WTC11 (cell line): ENCODE measurements at regions not wholly inside any gene's neighbourhood (a gene's known extent, or its start where the extent isn't known, plus 50 kb on each side); places are given as distances from the start of the nearest gene placed in this dataset.

Source experiments
- ATAC-seq: fragments of 200-7000 bp; cut with Tn5 transposase; 2 replicates; pipeline ENCODE4 v1.10.0; 2021; ENCODE audit warnings: mild to moderate bottlenecking, moderate library complexity
- CTCF ChIA-PET: fragments of 300-600 bp; sonication (Branson Sonifier 250); formaldehyde crosslinking; loops from one replicate; lab custom pipeline; 2021; ENCODE audit warnings: antibody characterized with exemption; lab: Charles Lee
- POLR2A ChIA-PET: fragments of 350-600 bp; sonication (Branson Sonifier 250); formaldehyde crosslinking; loops from one replicate; lab custom pipeline; 2021; ENCODE audit warnings: antibody characterized with exemption; lab: Charles Lee
- DNase-seq: peaks from one replicate; pipeline ENCODE4 v3.0.0; 2021; ENCODE audit warnings: low spot score
- H3K27ac Mint-ChIP-seq: 2 replicates; pipeline ENCODE4 v1.8.0; 2021; ENCODE audit warnings: mixed read lengths
- H3K27me3 Mint-ChIP-seq: 2 replicates; pipeline ENCODE4 v1.8.0; 2021; ENCODE audit warnings: low read depth, mild to moderate bottlenecking, moderate library complexity, mixed read lengths
- H3K36me3 Mint-ChIP-seq: 2 replicates; pipeline ENCODE4 v1.8.0; 2021; ENCODE audit warnings: mixed read lengths
- H3K4me1 Mint-ChIP-seq: 2 replicates; pipeline ENCODE4 v1.8.0; 2022; ENCODE audit warnings: mixed read lengths
- H3K4me3 Mint-ChIP-seq: 2 replicates; pipeline ENCODE4 v1.8.0; 2021; ENCODE audit warnings: mild to moderate bottlenecking, moderate library complexity, mixed read lengths
- H3K9me3 Mint-ChIP-seq: 2 replicates; pipeline ENCODE4 v1.8.0; 2021; ENCODE audit warnings: mixed read lengths
- AR ChIP-seq: fragments of 250-450 bp; sonication (Bioruptor Pico); IDR thresholded peaks from 2 replicates; pipeline ENCODE4 v1.9.0; 2021; ENCODE audit warnings: mild to moderate bottlenecking
- CBFB ChIP-seq: sonication (generic); formaldehyde crosslinking; IDR thresholded peaks from 2 replicates; pipeline ENCODE4 v1.8.1; 2022; ENCODE audit warnings: mild to moderate bottlenecking, low read depth, missing genetic modification reagents
- CREM ChIP-seq: sonication (generic); formaldehyde crosslinking; IDR thresholded peaks from 2 replicates; pipeline ENCODE4 v1.8.1; 2022; ENCODE audit warnings: mild to moderate bottlenecking, missing genetic modification reagents, moderate library complexity
- EMX1 ChIP-seq: fragments of 250-450 bp; sonication (Bioruptor Pico); IDR thresholded peaks from 2 replicates; pipeline ENCODE4 v1.8.0; 2021; ENCODE audit warnings: mild to moderate bottlenecking
- FOXK1 ChIP-seq: sonication (generic); formaldehyde crosslinking; IDR thresholded peaks from 2 replicates; pipeline ENCODE4 v1.8.0; 2022; ENCODE audit warnings: mild to moderate bottlenecking, moderate library complexity, missing genetic modification reagents
- FOXP1 ChIP-seq: sonication (generic); formaldehyde crosslinking; IDR thresholded peaks from 2 replicates; pipeline ENCODE4 v1.8.0; 2022; ENCODE audit warnings: missing genetic modification reagents, mild to moderate bottlenecking, moderate library complexity, borderline replicate concordance
- GABPB1 ChIP-seq: sonication (generic); formaldehyde crosslinking; IDR thresholded peaks from 2 replicates; pipeline ENCODE4 v1.8.1; 2023; ENCODE audit warnings: mild to moderate bottlenecking, missing genetic modification reagents
- GRHL2 ChIP-seq: fragments of 250-450 bp; sonication (Bioruptor Pico); IDR thresholded peaks from 2 replicates; pipeline ENCODE4 v1.8.0; 2022; ENCODE audit warnings: mild to moderate bottlenecking, moderate library complexity; ENCODE audit not compliant: insufficient replicate concordance, severe bottlenecking
- HMGA2 ChIP-seq: fragments of 250-450 bp; sonication (Bioruptor Pico); IDR thresholded peaks from 2 replicates; pipeline ENCODE4 v1.4.0; 2021; ENCODE audit warnings: mild to moderate bottlenecking, moderate library complexity
- HMGXB4 ChIP-seq: sonication (generic); formaldehyde crosslinking; IDR thresholded peaks from 2 replicates; pipeline ENCODE4 v1.8.1; 2023; ENCODE audit warnings: mild to moderate bottlenecking, moderate library complexity, missing genetic modification reagents
- MLX ChIP-seq: sonication (generic); formaldehyde crosslinking; IDR thresholded peaks from 2 replicates; pipeline ENCODE4 v1.8.1; 2023; ENCODE audit warnings: mild to moderate bottlenecking, missing genetic modification reagents, moderate library complexity
- NFE2L1 ChIP-seq: sonication (generic); formaldehyde crosslinking; IDR thresholded peaks from 2 replicates; pipeline ENCODE4 v1.8.1; 2023; ENCODE audit warnings: missing genetic modification reagents
- NR3C1 ChIP-seq: sonication (generic); formaldehyde crosslinking; conservative IDR thresholded peaks from 2 replicates; pipeline ENCODE4 v1.8.1; 2023; ENCODE audit warnings: low read depth, mild to moderate bottlenecking, missing genetic modification reagents
- PRRX2 ChIP-seq: fragments of 250-450 bp; sonication (Bioruptor Pico); IDR thresholded peaks from 2 replicates; pipeline ENCODE4 v1.8.0; 2021; ENCODE audit warnings: mild to moderate bottlenecking
- SOX15 ChIP-seq: fragments of 250-450 bp; sonication (Bioruptor Pico); IDR thresholded peaks from 2 replicates; pipeline ENCODE4 v1.9.0; 2021; ENCODE audit warnings: mild to moderate bottlenecking
- TCF7 ChIP-seq: sonication (generic); formaldehyde crosslinking; IDR thresholded peaks from 2 replicates; pipeline ENCODE4 v1.8.0; 2022; ENCODE audit warnings: mild to moderate bottlenecking, low read depth, missing genetic modification reagents, moderate library complexity
- TEAD4 ChIP-seq: sonication (generic); formaldehyde crosslinking; IDR thresholded peaks from 2 replicates; pipeline ENCODE4 v1.8.0; 2022; ENCODE audit warnings: mild to moderate bottlenecking, missing genetic modification reagents
- TP53 ChIP-seq: sonication (generic); formaldehyde crosslinking; IDR thresholded peaks from 2 replicates; pipeline ENCODE4 v1.8.1; 2023; ENCODE audit warnings: mild to moderate bottlenecking, missing genetic modification reagents
- ZBTB21 ChIP-seq: sonication (generic); formaldehyde crosslinking; IDR thresholded peaks from 2 replicates; pipeline ENCODE4 v1.8.1; 2023; ENCODE audit warnings: mild to moderate bottlenecking, missing genetic modification reagents, borderline replicate concordance
- ZNF232 ChIP-seq: sonication (generic); formaldehyde crosslinking; IDR thresholded peaks from 2 replicates; pipeline ENCODE4 v1.8.0; 2022; ENCODE audit warnings: mild to moderate bottlenecking, missing genetic modification reagents
- ZNF671 ChIP-seq: fragments of 250-450 bp; sonication (Bioruptor Pico); IDR thresholded peaks from 2 replicates; pipeline ENCODE4 v1.8.0; 2021; ENCODE audit warnings: mild to moderate bottlenecking
- TF ChIP-seq, protein P1 (sequence below): fragments of 200-600 bp; IDR thresholded peaks from 2 replicates; pipeline ENCODE4 v1.8.0; 2022; ENCODE audit warnings: antibody characterized with exemption
- TF ChIP-seq, protein P2 (sequence below): sonication (generic); formaldehyde crosslinking; IDR thresholded peaks from 2 replicates; pipeline ENCODE4 v1.8.0; 2023; ENCODE audit warnings: missing genetic modification reagents

GRCh38 chr12:131457331-131458047 lies 253.4 kb upstream of the SFSWAP start:
- peaks cover 6% of the 10 kb centered on the region for H3K9me3 Mint-ChIP-seq
- TF ChIP-seq ZBTB21 (CRISPR knock-in tag) (no peak), GABPB1 (CRISPR knock-in tag) (no peak), SOX15 (no peak), TEAD4 (CRISPR knock-in tag) (no peak), ZNF232 (no peak), CREM (CRISPR knock-in tag) (no peak), TCF7 (CRISPR knock-in tag) (no peak), EMX1 (CRISPR knock-in tag) (no peak), MLX (CRISPR knock-in tag) (no peak), CBFB (no peak), PRRX2 (CRISPR knock-in tag) (no peak), ZNF671 (CRISPR knock-in tag) (no peak), NR3C1 (CRISPR knock-in tag) (no peak), NFE2L1 (no peak), GRHL2 (CRISPR knock-in tag) (no peak), HMGXB4 (CRISPR knock-in tag) (no peak), AR (no peak), FOXK1 (CRISPR knock-in tag) (no peak)
- TF ChIP-seq, protein P1, sequence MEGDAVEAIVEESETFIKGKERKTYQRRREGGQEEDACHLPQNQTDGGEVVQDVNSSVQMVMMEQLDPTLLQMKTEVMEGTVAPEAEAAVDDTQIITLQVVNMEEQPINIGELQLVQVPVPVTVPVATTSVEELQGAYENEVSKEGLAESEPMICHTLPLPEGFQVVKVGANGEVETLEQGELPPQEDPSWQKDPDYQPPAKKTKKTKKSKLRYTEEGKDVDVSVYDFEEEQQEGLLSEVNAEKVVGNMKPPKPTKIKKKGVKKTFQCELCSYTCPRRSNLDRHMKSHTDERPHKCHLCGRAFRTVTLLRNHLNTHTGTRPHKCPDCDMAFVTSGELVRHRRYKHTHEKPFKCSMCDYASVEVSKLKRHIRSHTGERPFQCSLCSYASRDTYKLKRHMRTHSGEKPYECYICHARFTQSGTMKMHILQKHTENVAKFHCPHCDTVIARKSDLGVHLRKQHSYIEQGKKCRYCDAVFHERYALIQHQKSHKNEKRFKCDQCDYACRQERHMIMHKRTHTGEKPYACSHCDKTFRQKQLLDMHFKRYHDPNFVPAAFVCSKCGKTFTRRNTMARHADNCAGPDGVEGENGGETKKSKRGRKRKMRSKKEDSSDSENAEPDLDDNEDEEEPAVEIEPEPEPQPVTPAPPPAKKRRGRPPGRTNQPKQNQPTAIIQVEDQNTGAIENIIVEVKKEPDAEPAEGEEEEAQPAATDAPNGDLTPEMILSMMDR = no peak
- TF ChIP-seq, protein P2, sequence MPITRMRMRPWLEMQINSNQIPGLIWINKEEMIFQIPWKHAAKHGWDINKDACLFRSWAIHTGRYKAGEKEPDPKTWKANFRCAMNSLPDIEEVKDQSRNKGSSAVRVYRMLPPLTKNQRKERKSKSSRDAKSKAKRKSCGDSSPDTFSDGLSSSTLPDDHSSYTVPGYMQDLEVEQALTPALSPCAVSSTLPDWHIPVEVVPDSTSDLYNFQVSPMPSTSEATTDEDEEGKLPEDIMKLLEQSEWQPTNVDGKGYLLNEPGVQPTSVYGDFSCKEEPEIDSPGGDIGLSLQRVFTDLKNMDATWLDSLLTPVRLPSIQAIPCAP (CRISPR knock-in tag) = no peak
- no peak overlapping the region for H3K4me3 Mint-ChIP-seq
- H3K27ac Mint-ChIP-seq = no peak overlapping the region
- DNase-seq (no peak), ATAC-seq (no peak)
- H3K27me3 Mint-ChIP-seq = no peaks in the 10 kb centered on the region
- CTCF ChIA-PET = no interaction called here
- peaks cover 10% of the 10 kb centered on the region; the same call in 1 of the 2 replicates for H3K4me1 Mint-ChIP-seq
- H3K36me3 Mint-ChIP-seq = no peaks in the 10 kb centered on the region
- POLR2A ChIA-PET = no interaction called here

DNA sequence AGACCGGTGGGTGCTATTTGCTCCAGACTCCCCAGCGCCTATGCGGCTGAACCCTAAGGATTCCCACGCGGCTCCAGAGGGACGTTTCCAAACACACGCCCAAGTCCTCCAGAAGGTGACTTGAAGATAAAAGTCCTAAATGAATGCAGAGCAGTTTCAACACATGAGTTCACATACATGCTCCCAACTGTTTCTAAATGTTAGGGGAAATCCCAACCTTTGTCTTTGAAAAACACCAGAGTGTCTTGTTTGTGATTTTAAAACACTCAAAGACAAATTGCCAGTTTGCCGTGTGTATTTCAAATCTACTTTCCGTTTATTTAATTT lies 252.9 kb upstream of the SFSWAP start:
- no peak for TF ChIP-seq FOXP1 (CRISPR knock-in tag)
- no peak for TF ChIP-seq TP53 (CRISPR knock-in tag)
- TF ChIP-seq, protein P2 (CRISPR knock-in tag) = no peak
- TF ChIP-seq HMGA2 (CRISPR knock-in tag) = no peak
- ATAC-seq (no peak), DNase-seq (no peak)
- Mint-ChIP-seq H3K36me3 (no peaks in the 10 kb centered on the region), H3K27ac (no peak overlapping the region), H3K9me3 (peaks cover 6% of the 10 kb centered on the region), H3K4me1 (peaks cover 6% of the 10 kb centered on the region; the same call in 1 of the 2 replicates), H3K27me3 (no peaks in the 10 kb centered on the region), H3K4me3 (no peak overlapping the region)
- CTCF ChIA-PET = no interaction called here
- POLR2A ChIA-PET = no interaction called here
